ENCODE measurements at regions not wholly inside any gene's neighbourhood (a gene's known extent, or its start where the extent isn't known, plus 50 kb on each side); places are given as distances from the start of the nearest gene placed in this dataset.
A peak's percentile ranks its signal among the peaks of the same experiment; 100 is the strongest.
"Not testable (repeated sequence)": the region's sequence is repeated elsewhere in the genome, so short reads cannot be mapped to it uniquely, and the experiment has no call there.

- no peak for DNase-seq
These were observed 176.4 kb upstream of the ID2 start for GRCh38 chr2:8505311-8505920.

- DNase-seq, result no peak
These were observed 175.1 kb upstream of the ID2 start for GRCh38 chr2:8506746-8507145.

GRCh38 chr2:8508766-8509165 lies 173.1 kb upstream of the ID2 start:
- no peak for DNase-seq

GRCh38 chr2:8509621-8510020 lies 172.2 kb upstream of the ID2 start:
- no peak for DNase-seq

- not testable (repeated sequence) for DNase-seq
These were observed 171.8 kb upstream of the ID2 start for GRCh38 chr2:8510055-8510454.

GRCh38 chr2:8510519-8510918 lies 171.3 kb upstream of the ID2 start:
- DNase-seq, result no peak

- no peak for DNase-seq
These were observed 169.8 kb upstream of the ID2 start for GRCh38 chr2:8511868-8512612.

- DNase-seq, result no peak
These were observed 168.1 kb upstream of the ID2 start for GRCh38 chr2:8513601-8514273.

- DNase-seq, result no peak
These were observed 167.6 kb upstream of the ID2 start for GRCh38 chr2:8514274-8514662.

GRCh38 chr2:8514796-8515758 lies 166.8 kb upstream of the ID2 start:
- DNase-seq, result peak; percentile 79

- peak; percentile 46 for DNase-seq
These were observed 165.9 kb upstream of the ID2 start for GRCh38 chr2:8515864-8516533.

GRCh38 chr2:8517850-8518498 lies 163.9 kb upstream of the ID2 start:
- no peak for DNase-seq

- DNase-seq, result peak; percentile 40
These were observed 162.7 kb upstream of the ID2 start for GRCh38 chr2:8518979-8519668.

GRCh38 chr2:8520791-8521344 lies 161.0 kb upstream of the ID2 start:
- no peak for DNase-seq

- peak; percentile 38 for DNase-seq
These were observed 159.2 kb upstream of the ID2 start for GRCh38 chr2:8522687-8523086.

GRCh38 chr2:8524388-8524787 lies 157.5 kb upstream of the ID2 start:
- DNase-seq, result no peak

GRCh38 chr2:8524823-8525222 lies 157.0 kb upstream of the ID2 start:
- no peak for DNase-seq

- no peak for DNase-seq
These were observed 156.6 kb upstream of the ID2 start for GRCh38 chr2:8525236-8525581.

GRCh38 chr2:8525582-8526402 lies 156.1 kb upstream of the ID2 start:
- no peak for DNase-seq

GRCh38 chr2:8526403-8526696 lies 155.5 kb upstream of the ID2 start:
- DNase-seq, result no peak
